Esophagus muscularis mucosa (tissue), 4 donors: ENCODE measurements at regions not wholly inside any gene's neighbourhood (a gene's known extent, or its start where the extent isn't known, plus 50 kb on each side); places are given as distances from the start of the nearest gene placed in this dataset.

Experiments
- DNase-seq: peaks from one replicate; pipeline ENCODE4 v3.0.0-alpha.2; 2017; ENCODE audit errors: extremely low spot score
- H3K27ac ChIP-seq, 4 donors: fragments of 200-600 bp; sonication (generic); replicated peaks in 1 of 4; 1 replicate in 3 of 4; 2 replicates in 1 of 4; pipeline ENCODE4 v1.5.1; 2016 to 2019; ENCODE audit warnings: mild to moderate bottlenecking in 1 of 4
- H3K27me3 ChIP-seq, 4 donors: fragments of 200-600 bp; sonication (generic); one replicate each; pipeline versions ENCODE4 v1.5.1 to v1.6.0; 2016 to 2019
- H3K36me3 ChIP-seq, 4 donors: fragments of 200-600 bp; sonication (generic); one replicate each; pipeline ENCODE4 v1.5.1; 2016 to 2019
- H3K4me1 ChIP-seq, 4 donors: fragments of 200-600 bp; sonication (generic); one replicate each; pipeline ENCODE4 v1.5.1; 2016 to 2019
- H3K4me3 ChIP-seq, 4 donors: fragments of 200-600 bp; sonication (generic); 1 replicate in 2 of 4; 2 replicates in 2 of 4; pipeline ENCODE4 v1.5.1; 2016 to 2019; ENCODE audit warnings: mild to moderate bottlenecking in 4 of 4, moderate library complexity in 1 of 4
- H3K9me3 ChIP-seq, 4 donors: fragments of 200-600 bp; sonication (generic); 1 replicate in 3 of 4; 2 replicates in 1 of 4; pipeline ENCODE4 v1.5.1; 2016 to 2019
- EP300 ChIP-seq: sonication (generic); formaldehyde crosslinking; IDR thresholded peaks from one replicate; pipeline ENCODE4 v1.6.1; 2017; ENCODE audit warnings: antibody characterized with exemption
- POLR2A ChIP-seq: fragments of 450-650 bp; IDR thresholded peaks from one replicate; pipeline ENCODE4 v1.6.1; 2017; ENCODE audit warnings: antibody characterized with exemption, moderate library complexity, mild to moderate bottlenecking, low read depth
- POLR2AphosphoS5 ChIP-seq, 2 donors: sonication (generic); formaldehyde crosslinking; IDR thresholded peaks; one replicate each; pipeline ENCODE4 v1.6.1; 2017; ENCODE audit warnings: antibody characterized with exemption in 2 of 2
- WGBS: methylation state at CpG from one replicate; pipeline ENCODE4 v1.1.5; 2018; 5-methylcytosine and 5-hydroxymethylcytosine counted together
- intact Hi-C: fragments of 100-400 bp; cut with DNase I; formaldehyde crosslinking; loops from one replicate; pipeline ENCODE4 v1.15.1; 2023
- TF ChIP-seq, protein P1 (sequence below), 3 experiments: fragments of 200-600 bp in 2 of 3; fragments of 450-650 bp in 1 of 3; sonication (generic) in 2 of 3; IDR thresholded peaks; one replicate each; pipeline ENCODE4 v1.5.1; 2017 to 2019; ENCODE audit warnings: antibody characterized with exemption in 3 of 3, mild to moderate bottlenecking in 2 of 3, moderate library complexity in 1 of 3

DNA sequence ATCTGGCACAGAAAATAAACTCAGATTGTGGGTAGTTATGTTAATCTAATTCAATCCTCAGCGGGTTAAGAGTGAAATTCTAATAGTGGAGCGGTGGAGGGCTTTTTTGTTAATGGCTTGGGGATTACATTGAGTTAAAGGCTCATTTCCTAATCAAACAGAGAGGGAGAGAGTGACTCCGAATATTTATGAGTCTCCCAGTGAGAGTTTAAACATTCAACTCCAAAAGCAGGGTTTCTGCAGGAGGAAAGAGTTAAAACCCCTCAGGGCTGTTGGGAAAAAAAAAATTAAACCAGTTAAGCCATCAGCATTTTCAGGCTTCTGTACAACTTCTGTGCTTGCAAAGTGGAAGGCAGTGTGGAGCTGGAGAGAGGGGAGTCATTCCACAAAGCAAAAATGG is 62.1 kb upstream of the ESRRB start:
- H3K4me1 ChIP-seq = peaks cover 0 to 11% (median 9%) of the 10 kb centered on the region in 4 donors
- DNase-seq = no peak
- H3K27me3 ChIP-seq = no peaks in the 10 kb centered on the region
- no peak for TF ChIP-seq POLR2A
- TF ChIP-seq POLR2AphosphoS5 (IDR thresholded peaks at IDR 0.05) = no peak
- TF ChIP-seq, protein P1, sequence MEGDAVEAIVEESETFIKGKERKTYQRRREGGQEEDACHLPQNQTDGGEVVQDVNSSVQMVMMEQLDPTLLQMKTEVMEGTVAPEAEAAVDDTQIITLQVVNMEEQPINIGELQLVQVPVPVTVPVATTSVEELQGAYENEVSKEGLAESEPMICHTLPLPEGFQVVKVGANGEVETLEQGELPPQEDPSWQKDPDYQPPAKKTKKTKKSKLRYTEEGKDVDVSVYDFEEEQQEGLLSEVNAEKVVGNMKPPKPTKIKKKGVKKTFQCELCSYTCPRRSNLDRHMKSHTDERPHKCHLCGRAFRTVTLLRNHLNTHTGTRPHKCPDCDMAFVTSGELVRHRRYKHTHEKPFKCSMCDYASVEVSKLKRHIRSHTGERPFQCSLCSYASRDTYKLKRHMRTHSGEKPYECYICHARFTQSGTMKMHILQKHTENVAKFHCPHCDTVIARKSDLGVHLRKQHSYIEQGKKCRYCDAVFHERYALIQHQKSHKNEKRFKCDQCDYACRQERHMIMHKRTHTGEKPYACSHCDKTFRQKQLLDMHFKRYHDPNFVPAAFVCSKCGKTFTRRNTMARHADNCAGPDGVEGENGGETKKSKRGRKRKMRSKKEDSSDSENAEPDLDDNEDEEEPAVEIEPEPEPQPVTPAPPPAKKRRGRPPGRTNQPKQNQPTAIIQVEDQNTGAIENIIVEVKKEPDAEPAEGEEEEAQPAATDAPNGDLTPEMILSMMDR (IDR thresholded peaks at IDR 0.05) = no peak
- intact Hi-C loops = no loop called here
- no peaks in the 10 kb centered on the region for H3K9me3 ChIP-seq
- no peak overlapping the region for H3K27ac ChIP-seq
- WGBS = 61% methylated on average over 3 of the region's 3 CpGs
- H3K36me3 ChIP-seq = no peaks in the 10 kb centered on the region
- no peak overlapping the region for H3K4me3 ChIP-seq

DNA sequence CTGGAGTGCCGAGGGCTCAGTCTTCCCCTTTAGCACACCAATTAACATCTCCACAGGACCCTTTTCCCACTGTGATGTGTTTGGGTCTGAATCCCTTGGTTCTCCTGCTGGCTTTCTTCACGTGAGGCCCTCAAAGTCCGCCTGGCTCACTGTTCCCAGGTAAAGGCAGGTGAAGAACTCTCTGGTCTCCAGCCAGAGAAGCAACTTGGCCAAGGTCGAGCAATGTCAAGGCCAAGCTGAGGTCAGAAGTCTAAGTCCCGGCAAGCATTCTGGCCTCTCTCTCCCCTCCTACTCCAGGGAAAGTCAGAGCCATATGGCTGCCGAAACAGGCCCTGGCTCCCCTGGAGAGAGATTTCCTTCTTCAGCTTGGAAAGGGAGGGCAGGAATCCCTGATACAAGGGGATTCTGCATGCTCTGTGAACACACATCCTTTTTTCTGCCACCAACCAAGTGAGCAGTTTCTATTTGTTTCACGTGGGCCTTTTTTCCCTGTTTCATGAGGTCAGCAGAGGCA is 61.4 kb upstream of the ESRRB start:
- Histone ChIP-seq H3K27me3 (no peaks in the 10 kb centered on the region), H3K27ac (no peak overlapping the region), H3K4me1 (peaks cover 0 to 11% (median 9%) of the 10 kb centered on the region in 4 donors), H3K4me3 (no peak overlapping the region), H3K36me3 (no peaks in the 10 kb centered on the region), H3K9me3 (no peaks in the 10 kb centered on the region)
- intact Hi-C loops = no loop called here
- WGBS = 66% methylated on average over 7 of the region's 7 CpGs
- no peak for DNase-seq
- TF ChIP-seq, protein P1 (IDR thresholded peaks at IDR 0.05) = no peak

DNA sequence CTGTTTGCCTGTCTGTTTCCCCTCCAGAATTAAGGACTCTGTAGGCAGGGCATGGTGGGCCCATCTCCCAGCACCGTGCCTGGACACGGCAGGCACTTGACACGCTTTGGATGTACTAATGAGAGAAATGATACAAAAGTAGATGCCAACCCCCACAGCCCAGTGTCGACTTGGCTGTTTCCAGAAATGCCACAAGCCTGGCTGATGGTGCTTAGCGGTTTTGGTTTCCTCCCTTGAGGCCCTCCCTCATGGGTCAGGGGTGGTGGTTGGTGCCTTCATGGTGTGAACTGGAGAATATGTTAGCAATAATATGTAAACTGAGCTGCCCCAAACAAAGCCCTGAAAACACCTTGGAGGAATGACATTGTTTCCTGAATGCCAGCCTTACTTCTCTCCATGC is 55.5 kb upstream of the ESRRB start:
- 86% methylated on average over 5 of the region's 5 CpGs for WGBS
- no peak for DNase-seq
- no peak for TF ChIP-seq EP300
- no peak for TF ChIP-seq POLR2AphosphoS5 (IDR thresholded peaks at IDR 0.05)
- TF ChIP-seq, protein P1 (IDR thresholded peaks at IDR 0.05) = no peak
- TF ChIP-seq POLR2A = no peak
- Histone ChIP-seq H3K4me1 (no peaks in the 10 kb centered on the region), H3K36me3 (no peaks in the 10 kb centered on the region), H3K4me3 (no peak overlapping the region), H3K9me3 (no peaks in the 10 kb centered on the region), H3K27ac (no peak overlapping the region), H3K27me3 (no peaks in the 10 kb centered on the region)
- intact Hi-C loops = no loop called here

DNA sequence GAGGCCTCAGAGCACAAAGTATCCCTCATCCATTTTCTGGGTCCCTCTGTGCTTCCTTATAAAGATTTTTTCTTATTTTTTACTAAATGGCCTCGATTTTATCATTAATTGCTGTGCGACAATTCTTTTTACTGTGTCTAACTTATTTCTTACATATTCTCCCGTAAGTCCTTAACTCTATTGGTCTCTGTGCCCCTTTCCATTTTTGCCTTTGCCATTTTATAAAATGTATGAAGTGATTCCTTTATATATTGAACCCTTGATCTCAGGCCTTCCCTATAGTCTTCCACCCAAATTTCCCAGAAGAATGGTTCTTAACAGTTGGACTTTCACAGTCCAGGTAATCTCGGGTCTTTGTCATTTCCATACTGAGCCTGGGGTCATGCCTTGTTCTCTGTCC is 55.0 kb upstream of the ESRRB start:
- no peak for DNase-seq
- H3K4me1 ChIP-seq = no peaks in the 10 kb centered on the region
- no peak overlapping the region for H3K27ac ChIP-seq
- intact Hi-C loops = no loop called here
- no peaks in the 10 kb centered on the region for H3K27me3 ChIP-seq
- TF ChIP-seq EP300 (no peak), POLR2AphosphoS5 (IDR thresholded peaks at IDR 0.05) (no peak), POLR2A (no peak)
- TF ChIP-seq, protein P1 (IDR thresholded peaks at IDR 0.05) = no peak
- no peak overlapping the region for H3K4me3 ChIP-seq
- WGBS = 90% methylated on average over 4 of the region's 4 CpGs
- H3K9me3 ChIP-seq = no peaks in the 10 kb centered on the region
- H3K36me3 ChIP-seq = no peaks in the 10 kb centered on the region

DNA sequence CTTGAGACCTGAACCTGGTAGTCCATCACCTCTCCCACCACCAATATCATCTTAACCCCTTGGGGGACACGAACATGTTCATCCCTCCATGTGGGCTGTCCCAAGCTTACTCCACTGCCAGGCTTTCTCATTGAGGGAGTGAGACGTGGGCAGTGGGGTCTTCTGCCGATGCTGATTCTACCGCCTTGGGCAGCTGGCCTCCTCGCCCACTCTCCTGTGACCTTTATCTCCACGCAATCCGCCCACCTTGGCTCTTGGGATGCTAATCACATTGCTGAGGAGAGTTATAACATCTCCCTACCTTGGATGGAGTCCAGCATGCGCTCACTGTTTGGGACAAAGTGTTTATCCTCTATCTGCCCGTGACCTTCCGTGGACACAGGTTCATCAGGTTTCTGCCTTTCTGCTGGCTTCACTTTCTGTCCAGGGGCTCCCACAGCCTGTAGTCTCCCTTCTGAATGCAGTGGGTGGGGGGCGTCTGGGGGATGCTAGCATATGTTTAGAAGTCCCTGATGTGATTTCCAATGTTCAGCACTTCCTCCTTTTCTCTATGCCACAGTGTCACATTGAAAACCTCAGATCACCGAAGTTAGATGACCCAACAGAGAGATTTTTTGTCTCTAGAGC is 53.2 kb upstream of the ESRRB start:
- Histone ChIP-seq H3K27me3 (peaks cover 0 to under 1% (median 0%) of the 10 kb centered on the region in 4 donors), H3K27ac (no peak overlapping the region), H3K9me3 (no peaks in the 10 kb centered on the region), H3K4me3 (no peak overlapping the region), H3K4me1 (no peaks in the 10 kb centered on the region), H3K36me3 (no peaks in the 10 kb centered on the region)
- no peak for DNase-seq
- intact Hi-C loops = no loop called here
- WGBS = 84% methylated on average over 12 of the region's 12 CpGs
- TF ChIP-seq, protein P1 (IDR thresholded peaks at IDR 0.05) = no peak
- TF ChIP-seq POLR2A (no peak), EP300 (no peak), POLR2AphosphoS5 (IDR thresholded peaks at IDR 0.05) (no peak)
